A673 (cell line): ENCODE measurements at regions not wholly inside any gene's neighbourhood (a gene's known extent, or its start where the extent isn't known, plus 50 kb on each side); places are given as distances from the start of the nearest gene placed in this dataset.

Experiments
- BruUV-seq: library from RNA; stranded (reverse); fragments of 400-500 nt; replicated peaks from 2 replicates; lab custom pipeline; 2021; lab: Mats Ljungman, UMichigan
- CTCF ChIA-PET: fragments of 300-600 bp; sonication (Branson Sonifier 250); formaldehyde crosslinking; loops from one replicate; lab custom pipeline; 2022; ENCODE audit warnings: antibody characterized with exemption; lab: Charles Lee
- POLR2A ChIA-PET: fragments of 300-600 bp; sonication (Branson Sonifier 250); formaldehyde crosslinking; loops from one replicate; lab custom pipeline; 2022; ENCODE audit warnings: antibody characterized with exemption; ENCODE audit not compliant: low non-redundant PET; lab: Charles Lee
- DNase-seq: peaks from one replicate; pipeline ENCODE4 v3.0.0-alpha.2; 2015; ENCODE audit warnings: low spot score
- H3K27ac ChIP-seq: fragments of 200-600 bp; sonication (generic); 2 replicates; pipeline ENCODE4 v1.5.1; 2016; ENCODE audit warnings: mixed run types, low read depth, mild to moderate bottlenecking, mixed read lengths, antibody characterized with exemption, low read length; ENCODE audit not compliant: poor library complexity, severe bottlenecking
- H3K27me3 ChIP-seq: fragments of 200-600 bp; sonication (generic); replicated peaks from 2 replicates; pipeline ENCODE4 v1.6.1; 2017; ENCODE audit warnings: mixed run types, low read depth, mild to moderate bottlenecking, mixed read lengths, antibody characterized with exemption, low read length; ENCODE audit not compliant: insufficient read depth, poor library complexity
- H3K36me3 ChIP-seq: fragments of 200-600 bp; sonication (generic); 2 replicates; pipeline ENCODE4 v1.6.1; 2016; ENCODE audit warnings: mixed run types, mild to moderate bottlenecking, mixed read lengths, antibody characterized with exemption, low read length; ENCODE audit not compliant: insufficient read depth, poor library complexity, severe bottlenecking
- H3K4me1 ChIP-seq: fragments of 200-600 bp; sonication (generic); 2 replicates; pipeline ENCODE4 v1.6.1; 2017; ENCODE audit warnings: mixed run types, mild to moderate bottlenecking, mixed read lengths, antibody characterized with exemption, low read length; ENCODE audit not compliant: insufficient read depth, poor library complexity, severe bottlenecking
- H3K4me3 ChIP-seq: fragments of 200-600 bp; sonication (generic); 2 replicates; pipeline ENCODE4 v1.5.1; 2016; ENCODE audit warnings: low read depth, mixed run types, mild to moderate bottlenecking, mixed read lengths, low read length; ENCODE audit not compliant: poor library complexity, severe bottlenecking
- H3K9me3 ChIP-seq: fragments of 200-600 bp; sonication (generic); 2 replicates; pipeline ENCODE4 v1.6.1; 2016; ENCODE audit warnings: mixed run types, low read depth, mild to moderate bottlenecking, mixed read lengths, antibody characterized with exemption, low read length; ENCODE audit not compliant: poor library complexity, severe bottlenecking
- CTCF ChIP-seq: fragments of 300-800, 200-600 bp; sonication (generic); conservative IDR thresholded peaks from 2 replicates; pipeline ENCODE4 v1.5.1; 2017; ENCODE audit warnings: low read depth, mild to moderate bottlenecking, antibody characterized with exemption, low read length, moderate library complexity, mixed read lengths
- EZH2 ChIP-seq: fragments of 200-600 bp; sonication (generic); IDR thresholded peaks from 2 replicates; pipeline ENCODE4 v1.6.1; 2017; ENCODE audit warnings: borderline replicate concordance, low read depth, mild to moderate bottlenecking, mixed read lengths, antibody characterized with exemption, low read length; ENCODE audit not compliant: poor library complexity, severe bottlenecking
- intact Hi-C: fragments of 100-400 bp; cut with micrococcal nuclease; formaldehyde crosslinking; loops from one replicate; pipeline ENCODE4 v1.10.0; 2022; ENCODE audit not compliant: unreplicated experiment

- ChIA-PET CTCF (interaction anchor here (0.6 kb wide), 1 partner anchor 87 kb away, joined by 6 read pairs; no protein-coding TSS in a partner anchor), POLR2A (no interaction called here)
- Histone ChIP-seq H3K27me3 (no peaks in the 10 kb centered on the region), H3K27ac (no peak overlapping the region), H3K4me1 (no peaks in the 10 kb centered on the region), H3K36me3 (no peaks in the 10 kb centered on the region), H3K9me3 (peaks cover 3% of the 10 kb centered on the region), H3K4me3 (no peak overlapping the region)
- TF ChIP-seq EZH2 (no peak), CTCF (no peak)
- DNase-seq: no peak
- intact Hi-C loops: no loop called here
- BruUV-seq: no TSS peak
These were observed 76.6 kb upstream of the RBM24 start for GRCh38 chr6:17204533-17204932.

- no TSS peak for BruUV-seq
- intact Hi-C loops: no loop called here
- CTCF ChIA-PET: no interaction called here
These were observed 74.5 kb upstream of the RBM24 start for GRCh38 chr6:17206566-17207072.

GRCh38 chr6:17207281-17207680 is 73.9 kb upstream of the RBM24 start:
- no TSS peak for BruUV-seq
- CTCF ChIA-PET: no interaction called here
- TF ChIP-seq EZH2 (no peak), CTCF (no peak)
- Histone ChIP-seq H3K9me3 (no peaks in the 10 kb centered on the region), H3K4me1 (no peaks in the 10 kb centered on the region), H3K27me3 (no peaks in the 10 kb centered on the region), H3K36me3 (no peaks in the 10 kb centered on the region), H3K27ac (no peak overlapping the region), H3K4me3 (no peak overlapping the region)
- POLR2A ChIA-PET: no interaction called here
- intact Hi-C loops: no loop called here
- DNase-seq: no peak

More at GRCh38 chr6:17206566-17207072, 74.5 kb upstream of the RBM24 start:
- H3K36me3 ChIP-seq: no peaks in the 10 kb centered on the region
- H3K4me3 ChIP-seq: no peak overlapping the region
- no peaks in the 10 kb centered on the region for H3K4me1 ChIP-seq
- no peaks in the 10 kb centered on the region for H3K9me3 ChIP-seq
- H3K27me3 ChIP-seq: no peaks in the 10 kb centered on the region
- DNase-seq: no peak
- TF ChIP-seq EZH2 (no peak), CTCF (no peak)
- POLR2A ChIA-PET: no interaction called here
- no peak overlapping the region for H3K27ac ChIP-seq
